NT2/D1 (cell line): ENCODE measurements at regions not wholly inside any gene's neighbourhood (a gene's known extent, or its start where the extent isn't known, plus 50 kb on each side); places are given as distances from the start of the nearest gene placed in this dataset.

Experiments
- DNase-seq: peaks from one replicate; pipeline ENCODE4 v3.0.0-alpha.2; 2011; ENCODE audit warnings: low read depth, low spot score
- H3K27me3 ChIP-seq: 2 replicates; pipeline ENCODE4 v1.6.0; 2011; ENCODE audit warnings: mild to moderate bottlenecking; ENCODE audit not compliant: insufficient read length, insufficient read depth
- H3K36me3 ChIP-seq: 2 replicates; pipeline ENCODE4 v1.6.1; 2011; ENCODE audit warnings: mild to moderate bottlenecking, low read length, mixed read lengths; ENCODE audit not compliant: insufficient read depth, insufficient read length
- H3K4me1 ChIP-seq: 2 replicates; pipeline ENCODE4 v1.5.1; 2011; ENCODE audit not compliant: insufficient read depth, insufficient read length
- H3K4me3 ChIP-seq: 2 replicates; pipeline ENCODE4 v1.5.1; 2011; ENCODE audit warnings: low read depth; ENCODE audit not compliant: insufficient read length
- H3K9ac ChIP-seq: 2 replicates; pipeline ENCODE4 v1.6.0; 2011; ENCODE audit warnings: low read depth; ENCODE audit not compliant: insufficient read length
- H3K9me3 ChIP-seq: 2 replicates; pipeline ENCODE4 v1.5.1; 2011; ENCODE audit warnings: mild to moderate bottlenecking, low read length; ENCODE audit not compliant: insufficient read depth
- SUZ12 ChIP-seq: IDR thresholded peaks from 2 replicates; pipeline ENCODE4 v1.6.1; 2011; ENCODE audit not compliant: insufficient read length, insufficient read depth; ENCODE audit errors: extremely low read depth
- YY1 ChIP-seq: IDR thresholded peaks from 2 replicates; pipeline ENCODE4 v1.6.1; 2011; ENCODE audit not compliant: insufficient read length, insufficient read depth
- ZNF274 ChIP-seq: IDR thresholded peaks from 2 replicates; pipeline ENCODE4 v1.6.1; 2011; ENCODE audit warnings: mild to moderate bottlenecking, low read depth, low read length

DNA sequence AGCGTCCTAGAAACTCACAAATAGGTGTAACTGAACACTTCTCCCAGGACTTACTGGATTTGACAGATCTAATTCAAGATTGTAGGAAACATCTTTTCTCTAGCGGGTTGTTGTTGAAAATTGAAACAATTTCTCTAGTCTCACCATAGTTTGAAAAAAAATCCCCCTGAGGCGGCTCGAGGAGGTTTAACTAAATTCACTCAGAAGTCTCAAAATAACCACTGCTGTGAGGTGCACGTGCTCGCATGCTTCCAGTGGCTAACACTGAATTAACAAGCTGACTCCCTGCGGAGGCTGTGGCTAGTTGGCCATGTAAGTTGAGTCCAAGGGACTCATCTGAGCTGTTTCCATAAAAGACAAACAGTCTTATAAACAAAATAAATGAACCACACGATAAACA, 503.9 kb downstream of the OCA2 start:
- TF ChIP-seq YY1 (no peak), ZNF274 (no peak), SUZ12 (no peak)
- H3K36me3 ChIP-seq = no peaks in the 10 kb centered on the region
- no peak overlapping the region for H3K4me3 ChIP-seq
- no peaks in the 10 kb centered on the region for H3K9me3 ChIP-seq
- no peak for DNase-seq
- no peak overlapping the region for H3K9ac ChIP-seq
- H3K4me1 ChIP-seq = no peaks in the 10 kb centered on the region
- H3K27me3 ChIP-seq = no peaks in the 10 kb centered on the region

DNA sequence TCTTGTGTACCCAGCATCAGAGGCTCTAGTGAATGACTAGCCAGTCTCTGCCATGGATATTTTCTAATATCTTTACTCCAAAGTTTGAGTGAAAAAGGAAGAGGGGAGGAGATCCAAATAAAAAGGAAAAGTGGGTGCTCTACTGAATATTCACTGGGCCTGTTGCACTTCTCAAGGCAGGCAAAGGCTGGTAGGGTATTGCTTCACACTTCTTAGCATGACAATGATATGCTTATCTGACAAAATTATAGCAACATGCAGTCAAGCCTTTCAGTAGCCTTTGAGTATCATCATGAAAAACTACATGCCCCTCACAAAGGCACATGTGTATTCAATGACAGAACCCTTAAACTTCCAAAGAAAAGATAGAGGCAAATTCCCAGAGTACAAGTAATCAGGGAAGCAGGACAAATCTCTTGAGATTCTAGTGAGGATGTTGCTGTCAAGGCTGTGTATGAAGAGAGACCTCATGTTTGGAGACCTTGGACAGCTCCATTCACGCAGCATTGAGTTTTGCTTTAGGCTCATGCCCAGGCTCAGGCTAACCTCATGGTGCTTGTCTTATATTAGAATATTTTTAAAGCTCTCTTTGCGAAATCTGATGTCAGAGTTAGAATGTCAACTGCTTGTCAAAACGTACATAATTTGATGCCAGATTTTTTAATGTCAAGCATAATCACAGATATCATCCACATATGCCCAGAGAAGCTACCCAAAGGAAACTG, 506.9 kb downstream of the OCA2 start:
- H3K4me1 ChIP-seq = no peaks in the 10 kb centered on the region
- no peaks in the 10 kb centered on the region for H3K27me3 ChIP-seq
- no peak for DNase-seq
- no peak overlapping the region for H3K9ac ChIP-seq
- H3K9me3 ChIP-seq = no peaks in the 10 kb centered on the region
- no peaks in the 10 kb centered on the region for H3K36me3 ChIP-seq
- TF ChIP-seq SUZ12 = no peak
- TF ChIP-seq YY1 = no peak
- TF ChIP-seq ZNF274 = no peak
- H3K4me3 ChIP-seq = no peak overlapping the region
